GM21786 (cell line): ENCODE measurements at regions not wholly inside any gene's neighbourhood (a gene's known extent, or its start where the extent isn't known, plus 50 kb on each side); places are given as distances from the start of the nearest gene placed in this dataset.

Experiments
- ATAC-seq: cut with Tn5 transposase; IDR thresholded peaks from one replicate; pipeline ENCODE4 v1.9.1; 2021; ENCODE audit not compliant: unreplicated experiment

- no peak for ATAC-seq
These were observed 479.3 kb downstream of the ARHGEF28 start for GRCh38 chr5:74105126-74105780.

DNA sequence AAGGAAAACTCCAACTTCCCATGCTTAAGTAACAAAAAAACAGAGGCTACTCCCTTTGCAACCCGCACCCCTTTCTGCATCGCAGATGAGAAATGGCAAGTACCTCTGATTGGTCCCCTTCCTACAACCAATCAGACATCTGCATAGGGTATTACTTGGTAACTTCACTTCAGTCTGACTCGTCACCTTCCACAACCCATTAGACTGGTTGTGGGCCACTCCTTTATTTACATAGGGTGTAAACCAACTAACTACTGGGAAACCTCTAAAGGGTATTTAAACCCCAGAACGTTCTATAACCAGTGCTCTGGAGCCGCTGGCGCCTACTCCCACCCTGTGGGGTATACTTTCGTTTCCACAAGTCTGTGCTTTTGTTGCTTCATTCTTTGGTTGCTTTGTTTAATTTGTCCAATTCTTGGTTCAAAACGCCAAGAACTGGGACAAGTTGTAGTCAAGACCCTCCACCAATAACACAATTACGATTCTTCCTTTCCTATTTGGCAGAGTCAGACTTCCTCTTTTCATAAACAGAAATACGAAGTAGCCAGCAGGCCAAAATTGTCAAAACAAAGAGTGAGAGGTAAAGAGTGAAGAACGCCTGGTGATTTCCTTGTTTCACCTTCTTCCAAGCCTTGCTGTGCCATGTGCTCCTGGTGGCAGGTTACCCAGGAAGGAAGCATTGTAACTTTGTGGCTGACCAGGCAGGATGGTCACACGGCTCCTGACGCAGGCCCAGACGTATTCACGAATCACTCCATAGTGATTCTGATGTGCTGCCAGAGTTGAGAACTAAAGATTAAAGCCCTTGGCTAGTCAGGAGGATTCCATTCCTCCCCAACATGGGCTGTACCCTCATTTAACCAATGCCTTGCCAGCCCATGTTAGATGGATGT, 477.4 kb downstream of the ARHGEF28 start:
- no peak for ATAC-seq

DNA sequence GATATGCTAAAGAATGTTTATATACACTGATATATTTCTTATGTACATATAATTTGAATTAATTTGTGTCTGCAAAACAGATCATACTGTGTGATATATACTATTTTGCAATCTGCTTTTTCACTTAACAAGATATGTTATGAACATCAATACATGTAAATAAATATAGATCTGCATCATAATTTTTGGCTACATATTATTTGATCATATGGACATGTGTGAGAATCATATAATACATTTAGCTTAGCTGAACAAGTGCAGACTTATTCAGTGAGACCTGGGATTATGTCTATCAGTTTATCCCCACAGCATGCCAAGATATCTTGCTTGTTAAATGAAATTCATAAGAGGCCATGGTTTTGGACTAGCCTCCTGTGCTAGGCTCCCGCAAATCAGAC, 474.3 kb downstream of the ARHGEF28 start:
- no peak for ATAC-seq

- ATAC-seq = no peak
These were observed 473.7 kb downstream of the ARHGEF28 start for GRCh38 chr5:74099538-74100267.

DNA sequence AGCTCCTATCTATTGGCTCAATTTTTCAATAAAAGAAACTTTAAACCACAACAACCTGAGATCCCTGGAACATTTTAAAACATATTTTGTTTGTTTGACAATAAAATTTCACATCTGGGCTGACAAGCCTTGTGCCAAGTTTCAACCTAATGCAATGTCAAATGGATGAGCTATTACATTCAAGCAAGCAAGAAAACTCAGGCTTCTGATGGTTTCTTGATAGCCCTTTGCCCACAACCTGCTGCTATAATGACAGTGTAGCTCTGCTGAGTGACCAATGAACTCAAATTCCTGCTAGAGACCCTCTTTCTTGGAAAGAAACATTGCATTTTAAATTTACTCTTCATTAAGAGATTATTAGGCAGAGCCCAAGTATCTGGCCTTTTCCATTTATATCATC, 472.9 kb downstream of the ARHGEF28 start:
- ATAC-seq = no peak

DNA sequence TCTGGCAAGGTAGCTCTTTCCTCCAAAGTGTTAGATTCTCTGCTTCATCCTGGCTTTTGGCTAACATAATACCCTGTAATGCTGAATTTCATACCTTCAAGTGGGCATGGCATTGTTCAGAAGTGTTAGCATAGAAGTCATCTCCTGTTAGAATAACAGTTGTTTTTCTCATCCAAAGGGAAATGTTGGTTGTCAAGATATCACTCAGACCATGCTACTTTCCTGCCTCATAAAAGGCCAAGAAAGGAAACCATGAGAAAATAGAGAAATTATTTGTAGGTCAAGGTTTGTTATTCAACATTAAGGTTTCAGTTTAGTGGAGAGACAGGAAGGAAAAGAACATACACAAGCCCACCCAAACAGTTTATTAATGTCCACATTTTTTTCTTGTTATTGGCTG, 472.5 kb downstream of the ARHGEF28 start:
- no peak for ATAC-seq

- ATAC-seq = no peak
These were observed 470.3 kb downstream of the ARHGEF28 start for GRCh38 chr5:74096325-74096724.

DNA sequence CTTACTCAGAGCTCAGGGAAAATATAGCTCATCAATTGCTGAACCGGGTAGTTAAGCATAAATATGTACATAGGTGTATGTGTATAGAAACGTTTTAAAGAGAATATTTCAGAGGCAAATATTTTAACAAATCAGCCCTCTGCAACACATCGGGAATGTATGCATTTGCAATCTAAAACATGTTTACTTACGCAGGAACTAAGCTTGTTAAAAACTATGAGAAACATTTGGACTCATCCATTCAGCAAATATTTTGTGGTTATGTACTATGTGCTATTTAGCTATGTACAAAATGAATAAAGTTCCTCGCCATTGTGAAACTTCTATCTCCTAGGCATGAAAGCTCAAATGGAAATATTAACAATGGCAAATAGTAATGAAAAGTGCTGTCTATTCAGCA, 469.9 kb downstream of the ARHGEF28 start:
- ATAC-seq = no peak

DNA sequence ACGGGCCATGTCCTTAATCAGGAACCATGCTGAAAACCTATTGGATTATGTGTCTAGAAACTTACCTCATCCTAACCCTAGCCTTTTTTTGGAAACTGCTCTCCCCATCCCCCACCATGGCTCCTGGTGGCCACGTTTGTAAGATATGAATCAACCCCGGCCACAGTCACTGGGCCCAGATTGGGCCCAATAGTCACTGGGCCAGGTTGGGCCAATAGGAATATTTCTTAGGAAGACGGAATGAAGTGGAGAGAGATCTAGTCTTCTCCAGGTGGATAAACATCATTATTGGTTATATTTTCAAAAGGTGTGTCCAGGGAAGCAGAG, 468.7 kb downstream of the ARHGEF28 start:
- ATAC-seq = no peak

- no peak for ATAC-seq
These were observed 468.2 kb downstream of the ARHGEF28 start for GRCh38 chr5:74094096-74094781.

DNA sequence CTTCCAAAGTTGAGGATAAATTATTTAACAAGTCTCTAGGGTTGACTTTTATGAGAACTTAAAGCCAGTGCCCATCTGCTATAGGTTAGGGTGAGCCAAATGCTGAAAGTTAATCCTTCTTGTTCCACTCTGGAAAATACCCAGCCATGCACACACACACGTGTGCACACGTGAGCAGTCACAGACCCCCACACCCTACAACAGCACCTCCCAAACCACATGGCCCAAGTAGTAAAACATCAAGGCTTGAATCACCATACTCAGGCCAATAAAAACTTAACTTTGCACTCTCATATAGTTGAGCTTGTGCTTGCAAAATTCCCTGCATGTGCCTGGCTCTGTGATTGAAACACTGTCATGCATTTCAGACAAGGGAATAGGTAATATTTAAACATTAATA, 467.6 kb downstream of the ARHGEF28 start:
- ATAC-seq = no peak

GRCh38 chr5:74092766-74093165, 466.8 kb downstream of the ARHGEF28 start:
- ATAC-seq = no peak

- no peak for ATAC-seq
These were observed 459.8 kb downstream of the ARHGEF28 start for GRCh38 chr5:74085782-74086181.

- no peak for ATAC-seq
These were observed 459.2 kb downstream of the ARHGEF28 start for GRCh38 chr5:74085186-74085585.

DNA sequence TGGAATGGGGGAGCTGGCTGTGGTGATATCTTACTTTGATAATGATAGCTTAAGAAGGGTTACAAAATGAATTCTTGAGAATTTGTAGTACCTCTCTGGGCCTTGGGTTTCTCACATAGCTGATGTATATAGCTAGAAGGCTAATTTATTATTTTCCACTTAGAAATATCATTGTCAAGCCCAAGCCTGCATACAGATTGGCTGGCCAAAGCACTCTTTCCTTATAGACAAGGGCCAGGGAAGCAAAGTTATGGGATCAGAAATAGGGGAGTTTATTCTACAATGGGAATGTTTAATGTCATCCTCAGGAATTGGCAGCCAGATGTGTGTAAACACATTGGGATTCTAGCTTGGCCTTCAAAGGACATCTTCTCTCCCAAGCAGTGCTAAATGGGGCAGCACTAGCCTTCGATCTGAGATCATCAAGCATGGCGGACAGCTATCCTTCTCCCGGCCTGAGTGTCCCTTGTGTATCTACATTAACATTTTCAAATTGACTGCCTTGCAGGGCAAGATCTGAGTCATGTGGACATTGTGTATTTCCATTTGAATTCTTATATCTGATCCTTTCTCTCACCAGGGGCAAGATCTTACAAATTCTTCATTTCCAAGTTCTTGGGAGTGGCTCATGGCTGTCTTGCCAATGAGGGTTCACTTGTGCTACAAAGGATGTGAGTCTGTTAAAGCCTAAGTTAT, 457.2 kb downstream of the ARHGEF28 start:
- no peak for ATAC-seq

- ATAC-seq = no peak
These were observed 456.6 kb downstream of the ARHGEF28 start for GRCh38 chr5:74082512-74083055.

DNA sequence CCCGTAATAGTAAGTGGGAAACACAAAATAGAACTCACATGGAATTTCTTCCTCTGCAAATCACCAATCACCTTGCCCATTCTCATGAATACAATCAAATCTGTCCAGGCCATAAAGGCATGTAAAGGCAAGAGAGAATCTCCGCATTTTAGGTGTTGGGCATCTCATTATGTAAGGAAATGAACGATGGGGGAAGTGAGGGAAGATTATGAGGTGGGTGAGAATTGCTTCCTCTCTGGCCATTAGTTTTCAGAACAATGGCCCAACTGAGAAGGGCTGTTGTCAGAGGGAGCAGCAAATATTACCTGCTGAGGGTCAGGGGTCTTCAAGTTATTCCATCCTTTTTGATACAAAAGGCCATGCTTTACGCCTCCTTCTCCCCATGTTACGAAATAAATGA, 455.1 kb downstream of the ARHGEF28 start:
- ATAC-seq = no peak

- ATAC-seq = no peak
These were observed 454.1 kb downstream of the ARHGEF28 start for GRCh38 chr5:74079971-74080556.

GRCh38 chr5:74075501-74076484, 449.8 kb downstream of the ARHGEF28 start:
- no peak for ATAC-seq
